ENCODE measurements at regions not wholly inside any gene's neighbourhood (a gene's known extent, or its start where the extent isn't known, plus 50 kb on each side); places are given as distances from the start of the nearest gene placed in this dataset.

DNA sequence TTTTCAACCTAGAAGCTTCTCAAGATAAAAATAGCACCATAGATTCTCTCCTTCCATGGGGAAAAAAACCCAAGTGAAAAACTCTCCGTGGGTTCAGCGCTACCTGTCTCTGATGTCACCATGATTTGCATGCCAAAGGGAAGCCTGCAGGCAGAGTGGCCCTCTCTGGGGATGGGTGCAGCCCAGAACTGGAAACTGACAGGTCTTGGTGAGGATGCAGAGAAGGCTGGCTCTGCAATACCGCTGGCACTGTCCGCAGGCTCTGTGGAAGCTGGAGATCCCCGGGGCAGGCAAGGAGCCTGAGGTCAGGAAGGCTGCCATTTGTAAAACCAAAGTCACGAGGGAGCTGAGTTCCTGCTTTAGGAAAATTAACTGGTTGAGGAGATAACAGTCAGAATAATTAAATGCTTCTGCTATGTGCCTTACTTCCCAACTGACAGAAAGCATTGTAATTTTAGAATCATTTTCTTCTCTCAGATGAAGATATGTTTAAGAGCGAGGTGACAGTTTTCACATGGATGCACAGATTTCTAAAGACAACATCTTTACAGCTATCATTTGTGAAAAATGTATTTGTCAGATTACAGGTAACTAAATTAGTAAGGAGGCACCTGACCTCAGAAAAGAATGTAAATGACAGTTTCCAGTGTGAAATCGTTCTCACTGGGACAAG lies 731.5 kb upstream of the FZD8 start:
- no peaks in the 10 kb centered on the region for H3K36me3 ChIP-seq (ENCODE audit: control insufficient read depth in 2 of 2, extremely low read depth in 1 of 2, insufficient read depth in 2 of 2, low read length in 2 of 2)
- H3K9me3 ChIP-seq (replicated peaks; ENCODE audit: control insufficient read depth, insufficient read depth, low read length), result no peaks in the 10 kb centered on the region
- no peaks in the 10 kb centered on the region for H3K4me1 ChIP-seq (ENCODE audit: control insufficient read depth, extremely low read depth, insufficient read depth, low read length)
- no peak overlapping the region for H3K4me3 ChIP-seq (replicated peaks in 1 of 3; ENCODE audit: insufficient read depth in 1 of 3, low read depth in 1 of 3, low read length in 3 of 3)
- peaks cover 0 to 2% of the 10 kb centered on the region in 2 experiments for H3K27me3 ChIP-seq (ENCODE audit: control insufficient read depth in 2 of 2, insufficient read depth in 2 of 2, low read length in 2 of 2)
- BruUV-seq (replicated peaks), result no TSS peak
- no peak overlapping the region for H2AFZ ChIP-seq (ENCODE audit: low read depth, low read length)
- ChIA-PET CTCF (no interaction called here), POLR2A (no interaction called here)
- H3K79me2 ChIP-seq (ENCODE audit: control insufficient read depth, insufficient read depth, low read length), result no peaks in the 10 kb centered on the region
- TF ChIP-seq GATA2 (IDR thresholded peaks at IDR 0.05; ENCODE audit: insufficient read depth, insufficient read length, low read depth, low read length) (no peak), EZH2 (IDR thresholded peaks at IDR 0.05; ENCODE audit: borderline replicate concordance, low read depth, low read length, severe bottlenecking) (no peak), JUN (IDR thresholded peaks at IDR 0.05; ENCODE audit: borderline replicate concordance, insufficient read depth, insufficient read length, low read depth) (no peak), POLR2A (IDR thresholded peaks at IDR 0.05; ENCODE audit: low read depth, low read length) (no peak)
- no peak overlapping the region for H3K27ac ChIP-seq (ENCODE audit: insufficient read depth, low read depth, low read length)
- no peak for FAIRE-seq
- H3K9me1 ChIP-seq (replicated peaks; ENCODE audit: control insufficient read depth, extremely low read depth, insufficient read depth, low read length), result no peaks in the 10 kb centered on the region
- dilution Hi-C loops (cut with MboI; ENCODE audit: extremely low pct_ligation_motif_present, low sequenced_read_pairs) (no loop called here), intact Hi-C loops (cut with micrococcal nuclease) (no loop called here)
- DNase-seq (ENCODE audit: low read depth, low spot score), result no peak
- H3K9ac ChIP-seq (replicated peaks; ENCODE audit: extremely low read depth, insufficient read depth, low read length), result no peak overlapping the region
- H3K4me2 ChIP-seq (ENCODE audit: insufficient read depth, low read length), result no peak overlapping the region
- no peaks in the 10 kb centered on the region for H4K20me1 ChIP-seq (replicated peaks; ENCODE audit: control insufficient read depth, extremely low read depth, insufficient read depth, low read length)

DNA sequence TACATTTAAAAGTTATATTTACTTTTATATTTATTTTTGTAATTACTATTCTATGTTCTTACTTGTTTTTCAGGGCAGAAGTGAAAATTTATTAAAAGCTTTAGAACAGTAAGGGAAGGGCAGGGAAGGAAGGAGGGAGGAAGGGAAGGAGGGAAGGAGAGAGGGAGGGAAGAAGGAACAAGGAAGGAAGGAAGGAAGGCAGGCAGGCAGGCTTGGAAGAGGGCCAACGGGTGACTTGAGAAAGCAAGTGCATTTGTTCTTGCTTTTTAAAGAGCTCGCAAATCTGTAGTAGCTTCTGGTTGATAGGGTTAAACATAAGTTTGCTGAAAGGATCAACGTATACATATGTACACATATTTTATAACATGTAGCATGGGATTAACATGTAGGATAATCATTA lies 725.3 kb upstream of the FZD8 start:
- Histone ChIP-seq H2AFZ (ENCODE audit: low read depth, low read length) (no peak overlapping the region), H3K79me2 (ENCODE audit: control insufficient read depth, insufficient read depth, low read length) (no peaks in the 10 kb centered on the region), H3K9ac (replicated peaks; ENCODE audit: extremely low read depth, insufficient read depth, low read length) (no peak overlapping the region), H3K4me1 (ENCODE audit: control insufficient read depth, extremely low read depth, insufficient read depth, low read length) (no peaks in the 10 kb centered on the region), H3K9me1 (replicated peaks; ENCODE audit: control insufficient read depth, extremely low read depth, insufficient read depth, low read length) (no peaks in the 10 kb centered on the region), H3K9me3 (replicated peaks; ENCODE audit: control insufficient read depth, insufficient read depth, low read length) (no peaks in the 10 kb centered on the region), H4K20me1 (replicated peaks; ENCODE audit: control insufficient read depth, extremely low read depth, insufficient read depth, low read length) (no peaks in the 10 kb centered on the region), H3K36me3 (ENCODE audit: control insufficient read depth in 2 of 2, extremely low read depth in 1 of 2, insufficient read depth in 2 of 2, low read length in 2 of 2) (no peaks in the 10 kb centered on the region), H3K27me3 (ENCODE audit: control insufficient read depth in 2 of 2, insufficient read depth in 2 of 2, low read length in 2 of 2) (no peaks in the 10 kb centered on the region), H3K4me3 (replicated peaks in 1 of 3; ENCODE audit: insufficient read depth in 1 of 3, low read depth in 1 of 3, low read length in 3 of 3) (no peak overlapping the region), H3K27ac (ENCODE audit: insufficient read depth, low read depth, low read length) (no peak overlapping the region), H3K4me2 (ENCODE audit: insufficient read depth, low read length) (no peak overlapping the region)
- dilution Hi-C loops (cut with MboI; ENCODE audit: extremely low pct_ligation_motif_present, low sequenced_read_pairs) (no loop called here), intact Hi-C loops (cut with micrococcal nuclease) (no loop called here)
- POLR2A ChIA-PET, result no interaction called here
- DNase-seq (ENCODE audit: low read depth, low spot score) (no peak), FAIRE-seq (no peak)
- TF ChIP-seq FOS (IDR thresholded peaks at IDR 0.05; ENCODE audit: borderline replicate concordance, insufficient read depth, low read length) (no peak), EZH2 (IDR thresholded peaks at IDR 0.05; ENCODE audit: borderline replicate concordance, low read depth, low read length, severe bottlenecking) (no peak), POLR2A (IDR thresholded peaks at IDR 0.05; ENCODE audit: low read depth, low read length) (no peak), MYC (IDR thresholded peaks at IDR 0.05; ENCODE audit: low read depth, low read length) (no peak), GATA2 (IDR thresholded peaks at IDR 0.05; ENCODE audit: insufficient read depth, insufficient read length, low read depth, low read length) (no peak), JUN (IDR thresholded peaks at IDR 0.05; ENCODE audit: borderline replicate concordance, insufficient read depth, insufficient read length, low read depth) (no peak), POLR2AphosphoS5 (IDR thresholded peaks at IDR 0.05; ENCODE audit: insufficient read depth, low read depth, low read length) (no peak)
- TF ChIP-seq, protein P1, sequence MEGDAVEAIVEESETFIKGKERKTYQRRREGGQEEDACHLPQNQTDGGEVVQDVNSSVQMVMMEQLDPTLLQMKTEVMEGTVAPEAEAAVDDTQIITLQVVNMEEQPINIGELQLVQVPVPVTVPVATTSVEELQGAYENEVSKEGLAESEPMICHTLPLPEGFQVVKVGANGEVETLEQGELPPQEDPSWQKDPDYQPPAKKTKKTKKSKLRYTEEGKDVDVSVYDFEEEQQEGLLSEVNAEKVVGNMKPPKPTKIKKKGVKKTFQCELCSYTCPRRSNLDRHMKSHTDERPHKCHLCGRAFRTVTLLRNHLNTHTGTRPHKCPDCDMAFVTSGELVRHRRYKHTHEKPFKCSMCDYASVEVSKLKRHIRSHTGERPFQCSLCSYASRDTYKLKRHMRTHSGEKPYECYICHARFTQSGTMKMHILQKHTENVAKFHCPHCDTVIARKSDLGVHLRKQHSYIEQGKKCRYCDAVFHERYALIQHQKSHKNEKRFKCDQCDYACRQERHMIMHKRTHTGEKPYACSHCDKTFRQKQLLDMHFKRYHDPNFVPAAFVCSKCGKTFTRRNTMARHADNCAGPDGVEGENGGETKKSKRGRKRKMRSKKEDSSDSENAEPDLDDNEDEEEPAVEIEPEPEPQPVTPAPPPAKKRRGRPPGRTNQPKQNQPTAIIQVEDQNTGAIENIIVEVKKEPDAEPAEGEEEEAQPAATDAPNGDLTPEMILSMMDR (IDR thresholded peaks at IDR 0.05; ENCODE audit: extremely low read depth in 1 of 2, insufficient read depth in 1 of 2, low read depth in 1 of 2, low read length in 2 of 2), result no peak
- TF ChIP-seq, protein P2, sequence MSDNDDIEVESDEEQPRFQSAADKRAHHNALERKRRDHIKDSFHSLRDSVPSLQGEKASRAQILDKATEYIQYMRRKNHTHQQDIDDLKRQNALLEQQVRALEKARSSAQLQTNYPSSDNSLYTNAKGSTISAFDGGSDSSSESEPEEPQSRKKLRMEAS (IDR thresholded peaks at IDR 0.05; ENCODE audit: insufficient read depth, insufficient read length), result no peak
- CTCF ChIA-PET, result interaction anchor here (0.8 kb wide), 1 partner anchor 325 kb away, joined by 3 read pairs; no protein-coding TSS in a partner anchor
- no TSS peak for BruUV-seq (replicated peaks)

All from endothelial cell of umbilical vein (primary cell).